ENCODE measurements at regions not wholly inside any gene's neighbourhood (a gene's known extent, or its start where the extent isn't known, plus 50 kb on each side); places are given as distances from the start of the nearest gene placed in this dataset.

GRCh38 chr6:150713931-150714330, 114.2 kb downstream of the PLEKHG1 start:
- TF ChIP-seq CTCF (IDR thresholded peaks at IDR 0.05) = no peak
- no peak for TF ChIP-seq POLR2A (IDR thresholded peaks at IDR 0.05)

All from body of pancreas (tissue), 4 donors.